ENCODE measurements at regions not wholly inside any gene's neighbourhood (a gene's known extent, or its start where the extent isn't known, plus 50 kb on each side); places are given as distances from the start of the nearest gene placed in this dataset.

DNA sequence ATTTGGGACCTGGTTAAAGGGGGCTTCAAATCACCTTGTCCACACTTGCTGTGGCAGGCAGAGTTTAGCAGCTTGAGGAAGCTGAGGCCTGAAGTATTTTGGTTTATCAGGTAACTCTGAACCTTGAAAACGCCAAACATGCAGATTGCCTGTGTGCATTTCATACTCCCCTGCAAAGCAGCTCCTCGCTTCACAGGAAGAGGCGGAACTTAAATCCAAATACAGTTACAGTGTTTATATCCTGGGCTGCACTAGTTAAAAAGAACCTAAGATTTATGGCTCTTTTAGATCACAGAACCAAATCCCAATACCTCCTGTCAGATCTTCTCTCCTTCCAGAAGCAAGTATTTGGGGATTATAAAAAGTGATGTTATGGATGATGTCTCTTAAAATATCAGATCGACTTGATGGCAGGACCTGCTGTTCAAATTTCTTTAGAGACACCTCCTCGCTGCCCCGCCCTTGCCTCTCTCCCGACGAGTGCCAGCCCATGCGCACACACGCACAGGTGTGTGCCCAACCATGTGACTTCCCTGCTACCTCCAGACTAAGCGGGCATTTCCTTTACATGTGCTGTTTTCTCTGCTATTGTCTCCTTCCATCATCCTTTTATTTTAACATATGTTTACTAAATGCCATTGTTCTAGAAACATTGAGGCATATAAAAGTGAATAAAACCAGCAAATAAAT is 224.6 kb upstream of the FOXQ1 start:
- H3K4me3 ChIP-seq, result no peak overlapping the region
- no peak overlapping the region for H2AFZ ChIP-seq (ENCODE audit: control insufficient read depth, low read depth, low read length)
- DNase-seq (ENCODE audit: low read depth, low spot score) (no peak), FAIRE-seq (no peak), ATAC-seq (no peak)
- H3K79me2 ChIP-seq (ENCODE audit: control insufficient read depth, insufficient read depth, low read length), result no peaks in the 10 kb centered on the region
- no peaks in the 10 kb centered on the region for H3K9me3 ChIP-seq (replicated peaks; ENCODE audit: control insufficient read depth, insufficient read depth, low read length)
- in situ Hi-C loops (cut with MboI), result no loop called here
- no peak overlapping the region for H3K4me2 ChIP-seq (ENCODE audit: control insufficient read depth, insufficient read depth)
- no peaks in the 10 kb centered on the region; a peak in 2 of 4 replicates for H3K27me3 ChIP-seq (replicated peaks in 1 of 2; ENCODE audit: control insufficient read depth in 2 of 2, insufficient read depth in 2 of 2, low read length in 1 of 2)
- POLR2A ChIA-PET, result no interaction called here
- H3K36me3 ChIP-seq (ENCODE audit: control insufficient read depth in 2 of 2, insufficient read depth in 2 of 2, low read length in 1 of 2), result no peaks in the 10 kb centered on the region
- CTCF ChIA-PET, result no interaction called here
- no TSS peak for BruUV-seq (replicated peaks)
- TF ChIP-seq TCF3 (IDR thresholded peaks at IDR 0.05; ENCODE audit: borderline replicate concordance, insufficient read depth, low read depth, low read length) (no peak), KDM1A (IDR thresholded peaks at IDR 0.05; ENCODE audit: borderline replicate concordance) (no peak), ZNF384 (IDR thresholded peaks at IDR 0.05; ENCODE audit: borderline replicate concordance, low read depth, low read length) (no peak), SMC3 (IDR thresholded peaks at IDR 0.05; ENCODE audit: borderline replicate concordance, low read length) (no peak), CHD1 (IDR thresholded peaks at IDR 0.05; ENCODE audit: low read depth, low read length) (no peak), KLF5 (IDR thresholded peaks at IDR 0.05; ENCODE audit: partially characterized antibody) (no peak), NR2C1 (IDR thresholded peaks at IDR 0.05) (no peak), NRF1 (conservative IDR thresholded peaks at IDR 0.05; ENCODE audit: low read depth, low read length) (no peak), FOXM1 (IDR thresholded peaks at IDR 0.05; ENCODE audit: low read depth, low read length) (no peak), NFYB (IDR thresholded peaks at IDR 0.05; ENCODE audit: insufficient read depth, low read depth, low read length) (no peak), TCF7 (IDR thresholded peaks at IDR 0.05; ENCODE audit: borderline replicate concordance) (no peak), GATAD2B (conservative IDR thresholded peaks at IDR 0.05; ENCODE audit: low read depth) (no peak), POLR2AphosphoS2 (IDR thresholded peaks at IDR 0.05; ENCODE audit: low read depth, low read length) (no peak)
- TF ChIP-seq, protein P1, sequence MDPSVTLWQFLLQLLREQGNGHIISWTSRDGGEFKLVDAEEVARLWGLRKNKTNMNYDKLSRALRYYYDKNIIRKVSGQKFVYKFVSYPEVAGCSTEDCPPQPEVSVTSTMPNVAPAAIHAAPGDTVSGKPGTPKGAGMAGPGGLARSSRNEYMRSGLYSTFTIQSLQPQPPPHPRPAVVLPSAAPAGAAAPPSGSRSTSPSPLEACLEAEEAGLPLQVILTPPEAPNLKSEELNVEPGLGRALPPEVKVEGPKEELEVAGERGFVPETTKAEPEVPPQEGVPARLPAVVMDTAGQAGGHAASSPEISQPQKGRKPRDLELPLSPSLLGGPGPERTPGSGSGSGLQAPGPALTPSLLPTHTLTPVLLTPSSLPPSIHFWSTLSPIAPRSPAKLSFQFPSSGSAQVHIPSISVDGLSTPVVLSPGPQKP (IDR thresholded peaks at IDR 0.05; ENCODE audit: low read depth, low read length), result no peak
- TF ChIP-seq, protein P2, sequence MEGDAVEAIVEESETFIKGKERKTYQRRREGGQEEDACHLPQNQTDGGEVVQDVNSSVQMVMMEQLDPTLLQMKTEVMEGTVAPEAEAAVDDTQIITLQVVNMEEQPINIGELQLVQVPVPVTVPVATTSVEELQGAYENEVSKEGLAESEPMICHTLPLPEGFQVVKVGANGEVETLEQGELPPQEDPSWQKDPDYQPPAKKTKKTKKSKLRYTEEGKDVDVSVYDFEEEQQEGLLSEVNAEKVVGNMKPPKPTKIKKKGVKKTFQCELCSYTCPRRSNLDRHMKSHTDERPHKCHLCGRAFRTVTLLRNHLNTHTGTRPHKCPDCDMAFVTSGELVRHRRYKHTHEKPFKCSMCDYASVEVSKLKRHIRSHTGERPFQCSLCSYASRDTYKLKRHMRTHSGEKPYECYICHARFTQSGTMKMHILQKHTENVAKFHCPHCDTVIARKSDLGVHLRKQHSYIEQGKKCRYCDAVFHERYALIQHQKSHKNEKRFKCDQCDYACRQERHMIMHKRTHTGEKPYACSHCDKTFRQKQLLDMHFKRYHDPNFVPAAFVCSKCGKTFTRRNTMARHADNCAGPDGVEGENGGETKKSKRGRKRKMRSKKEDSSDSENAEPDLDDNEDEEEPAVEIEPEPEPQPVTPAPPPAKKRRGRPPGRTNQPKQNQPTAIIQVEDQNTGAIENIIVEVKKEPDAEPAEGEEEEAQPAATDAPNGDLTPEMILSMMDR (IDR thresholded peaks at IDR 0.05 in 2 of 3, conservative IDR thresholded peaks at IDR 0.05 in 1 of 3; ENCODE audit: control insufficient read depth in 2 of 3, extremely low read depth in 1 of 3, insufficient read depth in 1 of 3, low read depth in 3 of 3, low read length in 3 of 3), result no peak
- H4K20me1 ChIP-seq (ENCODE audit: control insufficient read depth, insufficient read depth), result no peaks in the 10 kb centered on the region
- RAD21 ChIA-PET (ENCODE audit: unreplicated experiment), result no interaction called here
- SMC1A ChIA-PET (ENCODE audit: uncharacterized antibody, unreplicated experiment), result interaction anchor here (1.4 kb wide), 1 partner anchor 11 kb away, joined by 4 read pairs; no protein-coding TSS in a partner anchor
- WGBS (ENCODE audit: insufficient coverage, insufficient replicate concordance, low lambda C conversion rate, missing lambda C conversion rate), result 19% methylated on average over 11 of the region's 11 CpGs
- no peaks in the 10 kb centered on the region for H3K4me1 ChIP-seq (ENCODE audit: control insufficient read depth, insufficient read depth, low read length)
- intact Hi-C loops (cut with micrococcal nuclease; ENCODE audit: unreplicated experiment), result no loop called here
- H3K9ac ChIP-seq (ENCODE audit: control insufficient read depth, insufficient read depth, low read length), result no peak overlapping the region
- H3K27ac ChIP-seq (ENCODE audit: control insufficient read depth, insufficient read depth), result no peak overlapping the region

All from GM12878 (cell line).